WTC11 (cell line): ENCODE measurements at regions not wholly inside any gene's neighbourhood (a gene's known extent, or its start where the extent isn't known, plus 50 kb on each side); places are given as distances from the start of the nearest gene placed in this dataset.

ENCODE experiments used
- ATAC-seq: fragments of 200-7000 bp; cut with Tn5 transposase; 2 replicates; pipeline ENCODE4 v1.10.0; 2021; ENCODE audit warnings: mild to moderate bottlenecking, moderate library complexity
- CTCF ChIA-PET: fragments of 300-600 bp; sonication (Branson Sonifier 250); formaldehyde crosslinking; loops from one replicate; lab custom pipeline; 2021; ENCODE audit warnings: antibody characterized with exemption; lab: Charles Lee
- POLR2A ChIA-PET: fragments of 350-600 bp; sonication (Branson Sonifier 250); formaldehyde crosslinking; loops from one replicate; lab custom pipeline; 2021; ENCODE audit warnings: antibody characterized with exemption; lab: Charles Lee
- DNase-seq: peaks from one replicate; pipeline ENCODE4 v3.0.0; 2021; ENCODE audit warnings: low spot score
- H3K27ac Mint-ChIP-seq: 2 replicates; pipeline ENCODE4 v1.8.0; 2021; ENCODE audit warnings: mixed read lengths
- H3K27me3 Mint-ChIP-seq: 2 replicates; pipeline ENCODE4 v1.8.0; 2021; ENCODE audit warnings: low read depth, mild to moderate bottlenecking, moderate library complexity, mixed read lengths
- H3K36me3 Mint-ChIP-seq: 2 replicates; pipeline ENCODE4 v1.8.0; 2021; ENCODE audit warnings: mixed read lengths
- H3K4me1 Mint-ChIP-seq: 2 replicates; pipeline ENCODE4 v1.8.0; 2022; ENCODE audit warnings: mixed read lengths
- H3K4me3 Mint-ChIP-seq: 2 replicates; pipeline ENCODE4 v1.8.0; 2021; ENCODE audit warnings: mild to moderate bottlenecking, moderate library complexity, mixed read lengths
- H3K9me3 Mint-ChIP-seq: 2 replicates; pipeline ENCODE4 v1.8.0; 2021; ENCODE audit warnings: mixed read lengths
- AFF4 ChIP-seq: sonication (generic); formaldehyde crosslinking; IDR thresholded peaks from 2 replicates; pipeline ENCODE4 v1.8.1; 2023; ENCODE audit warnings: mild to moderate bottlenecking, missing genetic modification reagents, borderline replicate concordance
- ATF1 ChIP-seq: sonication (generic); formaldehyde crosslinking; IDR thresholded peaks from 2 replicates; pipeline ENCODE4 v1.8.1; 2023; ENCODE audit warnings: mild to moderate bottlenecking, moderate library complexity, missing genetic modification reagents
- CBFB ChIP-seq: sonication (generic); formaldehyde crosslinking; IDR thresholded peaks from 2 replicates; pipeline ENCODE4 v1.8.1; 2022; ENCODE audit warnings: mild to moderate bottlenecking, low read depth, missing genetic modification reagents
- ELF4 ChIP-seq: sonication (generic); formaldehyde crosslinking; IDR thresholded peaks from 2 replicates; pipeline ENCODE4 v1.8.1; 2022; ENCODE audit warnings: low read depth, mild to moderate bottlenecking, moderate library complexity, missing genetic modification reagents
- FOXK1 ChIP-seq: sonication (generic); formaldehyde crosslinking; IDR thresholded peaks from 2 replicates; pipeline ENCODE4 v1.8.0; 2022; ENCODE audit warnings: mild to moderate bottlenecking, moderate library complexity, missing genetic modification reagents
- FOXP4 ChIP-seq: sonication (generic); formaldehyde crosslinking; IDR thresholded peaks from 2 replicates; pipeline ENCODE4 v1.8.0; 2022; ENCODE audit warnings: mild to moderate bottlenecking, missing genetic modification reagents
- GABPB1 ChIP-seq: sonication (generic); formaldehyde crosslinking; IDR thresholded peaks from 2 replicates; pipeline ENCODE4 v1.8.1; 2023; ENCODE audit warnings: mild to moderate bottlenecking, missing genetic modification reagents
- HMGXB4 ChIP-seq: sonication (generic); formaldehyde crosslinking; IDR thresholded peaks from 2 replicates; pipeline ENCODE4 v1.8.1; 2023; ENCODE audit warnings: mild to moderate bottlenecking, moderate library complexity, missing genetic modification reagents
- IRF2 ChIP-seq: sonication (generic); formaldehyde crosslinking; IDR thresholded peaks from 2 replicates; pipeline ENCODE4 v1.8.0; 2022; ENCODE audit warnings: low read depth, missing genetic modification reagents, borderline replicate concordance
- JAZF1 ChIP-seq: fragments of 250-450 bp; sonication (Bioruptor Pico); IDR thresholded peaks from 2 replicates; pipeline ENCODE4 v1.9.0; 2021; ENCODE audit warnings: moderate library complexity, mild to moderate bottlenecking, inconsistent platforms
- NFATC4 ChIP-seq: fragments of 250-450 bp; sonication (Bioruptor Pico); IDR thresholded peaks from 2 replicates; pipeline ENCODE4 v1.9.0; 2021; ENCODE audit warnings: mild to moderate bottlenecking
- RORB ChIP-seq: fragments of 250-450 bp; sonication (Bioruptor Pico); IDR thresholded peaks from 2 replicates; pipeline ENCODE4 v1.9.0; 2021; ENCODE audit warnings: mild to moderate bottlenecking
- ZNF317 ChIP-seq: sonication (generic); formaldehyde crosslinking; IDR thresholded peaks from 2 replicates; pipeline ENCODE4 v1.8.1; 2023; ENCODE audit warnings: low read depth, mild to moderate bottlenecking, moderate library complexity, missing genetic modification reagents, borderline replicate concordance
- TF ChIP-seq, protein P1 (sequence below): sonication (generic); formaldehyde crosslinking; IDR thresholded peaks from 2 replicates; pipeline ENCODE4 v1.8.1; 2023; ENCODE audit warnings: mild to moderate bottlenecking, missing genetic modification reagents
- TF ChIP-seq, protein P2 (sequence below): sonication (generic); formaldehyde crosslinking; IDR thresholded peaks from 2 replicates; pipeline ENCODE4 v1.8.1; 2022; ENCODE audit warnings: mild to moderate bottlenecking, moderate library complexity, missing genetic modification reagents
- TF ChIP-seq, protein P3 (sequence below): fragments of 250-450 bp; sonication (Bioruptor Pico); IDR thresholded peaks from 2 replicates; pipeline ENCODE4 v1.8.0; 2021; ENCODE audit warnings: mild to moderate bottlenecking
- TF ChIP-seq, protein P4 (sequence below): sonication (generic); formaldehyde crosslinking; IDR thresholded peaks from 2 replicates; pipeline ENCODE4 v1.8.0; 2023; ENCODE audit warnings: missing genetic modification reagents, mild to moderate bottlenecking, borderline replicate concordance

- TF ChIP-seq HMGXB4 (no peak), ATF1 (CRISPR knock-in tag) (no peak), CBFB (CRISPR knock-in tag) (no peak), IRF2 (CRISPR knock-in tag) (no peak), AFF4 (CRISPR knock-in tag) (no peak), FOXP4 (no peak), RORB (CRISPR knock-in tag) (no peak), GABPB1 (no peak), NFATC4 (CRISPR knock-in tag) (no peak), ZNF317 (CRISPR knock-in tag) (no peak)
- TF ChIP-seq, protein P1, sequence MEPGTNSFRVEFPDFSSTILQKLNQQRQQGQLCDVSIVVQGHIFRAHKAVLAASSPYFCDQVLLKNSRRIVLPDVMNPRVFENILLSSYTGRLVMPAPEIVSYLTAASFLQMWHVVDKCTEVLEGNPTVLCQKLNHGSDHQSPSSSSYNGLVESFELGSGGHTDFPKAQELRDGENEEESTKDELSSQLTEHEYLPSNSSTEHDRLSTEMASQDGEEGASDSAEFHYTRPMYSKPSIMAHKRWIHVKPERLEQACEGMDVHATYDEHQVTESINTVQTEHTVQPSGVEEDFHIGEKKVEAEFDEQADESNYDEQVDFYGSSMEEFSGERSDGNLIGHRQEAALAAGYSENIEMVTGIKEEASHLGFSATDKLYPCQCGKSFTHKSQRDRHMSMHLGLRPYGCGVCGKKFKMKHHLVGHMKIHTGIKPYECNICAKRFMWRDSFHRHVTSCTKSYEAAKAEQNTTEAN (CRISPR knock-in tag) = no peak
Observed at GRCh38 chr12:98221243-98221808, 294.1 kb upstream of the TMPO start (continued).

GRCh38 chr12:98222135-98222534 is 293.3 kb upstream of the TMPO start:
- Mint-ChIP-seq H3K36me3 (no peaks in the 10 kb centered on the region), H3K9me3 (no peaks in the 10 kb centered on the region), H3K4me1 (peaks cover 29% of the 10 kb centered on the region), H3K27me3 (no peaks in the 10 kb centered on the region), H3K4me3 (no peak overlapping the region), H3K27ac (no peak overlapping the region)
- ChIA-PET POLR2A (no interaction called here), CTCF (no interaction called here)
- ATAC-seq (no peak), DNase-seq (no peak)
- TF ChIP-seq JAZF1 (no peak), ELF4 (CRISPR knock-in tag) (no peak), FOXK1 (no peak)
- TF ChIP-seq, protein P2, sequence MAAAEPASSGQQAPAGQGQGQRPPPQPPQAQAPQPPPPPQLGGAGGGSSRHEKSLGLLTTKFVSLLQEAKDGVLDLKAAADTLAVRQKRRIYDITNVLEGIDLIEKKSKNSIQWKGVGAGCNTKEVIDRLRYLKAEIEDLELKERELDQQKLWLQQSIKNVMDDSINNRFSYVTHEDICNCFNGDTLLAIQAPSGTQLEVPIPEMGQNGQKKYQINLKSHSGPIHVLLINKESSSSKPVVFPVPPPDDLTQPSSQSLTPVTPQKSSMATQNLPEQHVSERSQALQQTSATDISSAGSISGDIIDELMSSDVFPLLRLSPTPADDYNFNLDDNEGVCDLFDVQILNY (CRISPR knock-in tag) = no peak
- TF ChIP-seq, protein P3, sequence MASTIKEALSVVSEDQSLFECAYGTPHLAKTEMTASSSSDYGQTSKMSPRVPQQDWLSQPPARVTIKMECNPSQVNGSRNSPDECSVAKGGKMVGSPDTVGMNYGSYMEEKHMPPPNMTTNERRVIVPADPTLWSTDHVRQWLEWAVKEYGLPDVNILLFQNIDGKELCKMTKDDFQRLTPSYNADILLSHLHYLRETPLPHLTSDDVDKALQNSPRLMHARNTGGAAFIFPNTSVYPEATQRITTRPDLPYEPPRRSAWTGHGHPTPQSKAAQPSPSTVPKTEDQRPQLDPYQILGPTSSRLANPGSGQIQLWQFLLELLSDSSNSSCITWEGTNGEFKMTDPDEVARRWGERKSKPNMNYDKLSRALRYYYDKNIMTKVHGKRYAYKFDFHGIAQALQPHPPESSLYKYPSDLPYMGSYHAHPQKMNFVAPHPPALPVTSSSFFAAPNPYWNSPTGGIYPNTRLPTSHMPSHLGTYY (CRISPR knock-in tag) = no peak
- TF ChIP-seq, protein P1 (CRISPR knock-in tag) = no peak
- TF ChIP-seq, protein P4, sequence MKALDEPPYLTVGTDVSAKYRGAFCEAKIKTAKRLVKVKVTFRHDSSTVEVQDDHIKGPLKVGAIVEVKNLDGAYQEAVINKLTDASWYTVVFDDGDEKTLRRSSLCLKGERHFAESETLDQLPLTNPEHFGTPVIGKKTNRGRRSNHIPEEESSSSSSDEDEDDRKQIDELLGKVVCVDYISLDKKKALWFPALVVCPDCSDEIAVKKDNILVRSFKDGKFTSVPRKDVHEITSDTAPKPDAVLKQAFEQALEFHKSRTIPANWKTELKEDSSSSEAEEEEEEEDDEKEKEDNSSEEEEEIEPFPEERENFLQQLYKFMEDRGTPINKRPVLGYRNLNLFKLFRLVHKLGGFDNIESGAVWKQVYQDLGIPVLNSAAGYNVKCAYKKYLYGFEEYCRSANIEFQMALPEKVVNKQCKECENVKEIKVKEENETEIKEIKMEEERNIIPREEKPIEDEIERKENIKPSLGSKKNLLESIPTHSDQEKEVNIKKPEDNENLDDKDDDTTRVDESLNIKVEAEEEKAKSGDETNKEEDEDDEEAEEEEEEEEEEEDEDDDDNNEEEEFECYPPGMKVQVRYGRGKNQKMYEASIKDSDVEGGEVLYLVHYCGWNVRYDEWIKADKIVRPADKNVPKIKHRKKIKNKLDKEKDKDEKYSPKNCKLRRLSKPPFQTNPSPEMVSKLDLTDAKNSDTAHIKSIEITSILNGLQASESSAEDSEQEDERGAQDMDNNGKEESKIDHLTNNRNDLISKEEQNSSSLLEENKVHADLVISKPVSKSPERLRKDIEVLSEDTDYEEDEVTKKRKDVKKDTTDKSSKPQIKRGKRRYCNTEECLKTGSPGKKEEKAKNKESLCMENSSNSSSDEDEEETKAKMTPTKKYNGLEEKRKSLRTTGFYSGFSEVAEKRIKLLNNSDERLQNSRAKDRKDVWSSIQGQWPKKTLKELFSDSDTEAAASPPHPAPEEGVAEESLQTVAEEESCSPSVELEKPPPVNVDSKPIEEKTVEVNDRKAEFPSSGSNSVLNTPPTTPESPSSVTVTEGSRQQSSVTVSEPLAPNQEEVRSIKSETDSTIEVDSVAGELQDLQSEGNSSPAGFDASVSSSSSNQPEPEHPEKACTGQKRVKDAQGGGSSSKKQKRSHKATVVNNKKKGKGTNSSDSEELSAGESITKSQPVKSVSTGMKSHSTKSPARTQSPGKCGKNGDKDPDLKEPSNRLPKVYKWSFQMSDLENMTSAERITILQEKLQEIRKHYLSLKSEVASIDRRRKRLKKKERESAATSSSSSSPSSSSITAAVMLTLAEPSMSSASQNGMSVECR (CRISPR knock-in tag) = no peak
